Neural crest cell (in vitro differentiated cells): ENCODE measurements at regions not wholly inside any gene's neighbourhood (a gene's known extent, or its start where the extent isn't known, plus 50 kb on each side); places are given as distances from the start of the nearest gene placed in this dataset.

ENCODE experiments used
- DNase-seq: peaks from one replicate; pipeline ENCODE4 v3.0.0; 2021; ENCODE audit warnings: low read depth, mixed read lengths, low spot score
- H3K27ac Mint-ChIP-seq: one replicate; pipeline ENCODE4 v1.8.0; 2021; ENCODE audit warnings: mild to moderate bottlenecking, mixed read lengths; ENCODE audit not compliant: unreplicated experiment
- H3K27me3 Mint-ChIP-seq: 2 replicates; pipeline ENCODE4 v1.8.0; 2021; ENCODE audit warnings: low read depth, mild to moderate bottlenecking, mixed read lengths
- H3K36me3 Mint-ChIP-seq: 2 replicates; pipeline ENCODE4 v1.8.0; 2021; ENCODE audit warnings: low read depth, mild to moderate bottlenecking, mixed read lengths
- H3K4me1 Mint-ChIP-seq: 2 replicates; pipeline ENCODE4 v1.8.0; 2021; ENCODE audit warnings: mixed read lengths
- H3K4me3 Mint-ChIP-seq: one replicate; pipeline ENCODE4 v1.8.0; 2021; ENCODE audit warnings: mild to moderate bottlenecking, mixed read lengths
- H3K9me3 Mint-ChIP-seq: 2 replicates; pipeline ENCODE4 v1.8.0; 2021; ENCODE audit warnings: mixed read lengths
- CTCF ChIP-seq: fragments of 200-600 bp; sonication (generic); conservative IDR thresholded peaks from 2 replicates; pipeline ENCODE4 v1.5.0; 2021; ENCODE audit warnings: antibody characterized with exemption, mild to moderate bottlenecking

- no peaks in the 10 kb centered on the region for H3K9me3 Mint-ChIP-seq
- H3K36me3 Mint-ChIP-seq = no peaks in the 10 kb centered on the region
Measured at GRCh38 chr3:82509951-82510603, 748.6 kb upstream of the GBE1 start.

GRCh38 chr3:82509106-82509842, 747.8 kb upstream of the GBE1 start:
- Mint-ChIP-seq H3K9me3 (no peaks in the 10 kb centered on the region), H3K36me3 (no peaks in the 10 kb centered on the region), H3K4me1 (no peaks in the 10 kb centered on the region), H3K27ac (no peak overlapping the region), H3K4me3 (no peak overlapping the region), H3K27me3 (no peaks in the 10 kb centered on the region)
- no peak for DNase-seq
- TF ChIP-seq CTCF = no peak

More at GRCh38 chr3:82509951-82510603, 748.6 kb upstream of the GBE1 start:
- H3K4me3 Mint-ChIP-seq = no peak overlapping the region
- no peak for DNase-seq
- no peak overlapping the region for H3K27ac Mint-ChIP-seq
- H3K4me1 Mint-ChIP-seq = no peaks in the 10 kb centered on the region
- no peaks in the 10 kb centered on the region for H3K27me3 Mint-ChIP-seq
- no peak for TF ChIP-seq CTCF

- no peak overlapping the region for H3K27ac Mint-ChIP-seq
- no peak for TF ChIP-seq CTCF
- H3K4me3 Mint-ChIP-seq = no peak overlapping the region
- H3K36me3 Mint-ChIP-seq = no peaks in the 10 kb centered on the region
- H3K4me1 Mint-ChIP-seq = no peaks in the 10 kb centered on the region
- H3K27me3 Mint-ChIP-seq = no peaks in the 10 kb centered on the region
- no peaks in the 10 kb centered on the region for H3K9me3 Mint-ChIP-seq
- no peak for DNase-seq
Measured at GRCh38 chr3:82506204-82506603, 744.8 kb upstream of the GBE1 start.

- Mint-ChIP-seq H3K4me1 (no peaks in the 10 kb centered on the region), H3K27me3 (no peaks in the 10 kb centered on the region), H3K4me3 (no peak overlapping the region), H3K27ac (no peak overlapping the region), H3K9me3 (no peaks in the 10 kb centered on the region), H3K36me3 (no peaks in the 10 kb centered on the region)
- no peak for TF ChIP-seq CTCF
- no peak for DNase-seq
Measured at GRCh38 chr3:82505079-82505756, 743.8 kb upstream of the GBE1 start.

- Mint-ChIP-seq H3K27ac (no peak overlapping the region), H3K4me1 (no peaks in the 10 kb centered on the region), H3K27me3 (no peaks in the 10 kb centered on the region), H3K9me3 (no peaks in the 10 kb centered on the region), H3K4me3 (no peak overlapping the region), H3K36me3 (no peaks in the 10 kb centered on the region)
- DNase-seq = no peak
- TF ChIP-seq CTCF = no peak
Measured at GRCh38 chr3:82498186-82498585, 736.7 kb upstream of the GBE1 start.
